Astrocyte (in vitro differentiated cells and primary cell): ENCODE measurements at regions not wholly inside any gene's neighbourhood (a gene's known extent, or its start where the extent isn't known, plus 50 kb on each side); places are given as distances from the start of the nearest gene placed in this dataset.
A peak's percentile ranks its signal among the peaks of the same experiment; 100 is the strongest.

ENCODE experiments used
- DNase-seq: peaks from one replicate; pipeline ENCODE4 v3.0.0-alpha.2; 2010; ENCODE audit warnings: low read depth
- FAIRE-seq: peaks from 2 replicates; lab custom pipeline; 2011; peaks lifted over from hg19 to GRCh38; lab: Jason Lieb, UNC
- H2AFZ ChIP-seq: 2 replicates; pipeline ENCODE4 v1.6.0; 2012; ENCODE audit warnings: low read depth, low read length, inconsistent platforms
- H3K27ac ChIP-seq: 2 replicates; pipeline ENCODE4 v1.5.1; 2011; ENCODE audit warnings: low read depth, low read length, inconsistent platforms
- H3K27me3 ChIP-seq: 2 replicates; pipeline ENCODE4 v1.6.0; 2011; ENCODE audit warnings: low read length, inconsistent platforms; ENCODE audit not compliant: insufficient read depth
- H3K36me3 ChIP-seq: 2 replicates; pipeline ENCODE4 v1.5.1; 2011; ENCODE audit warnings: low read length, inconsistent platforms; ENCODE audit not compliant: insufficient read depth
- H3K4me1 ChIP-seq: 2 replicates; pipeline ENCODE4 v1.5.1; 2011; ENCODE audit warnings: low read length, inconsistent platforms; ENCODE audit not compliant: insufficient read depth
- H3K4me2 ChIP-seq: 2 replicates; pipeline ENCODE4 v1.6.0; 2012; ENCODE audit warnings: low read length, inconsistent platforms
- H3K4me3 ChIP-seq: 2 replicates; pipeline ENCODE4 v1.5.1; 2011; ENCODE audit warnings: low read depth, mild to moderate bottlenecking, low read length, inconsistent platforms; ENCODE audit not compliant: insufficient read depth
- H3K79me2 ChIP-seq: 2 replicates; pipeline ENCODE4 v1.6.0; 2012; ENCODE audit warnings: mild to moderate bottlenecking, low read length, inconsistent platforms; ENCODE audit not compliant: insufficient read depth
- H3K9ac ChIP-seq: 2 replicates; pipeline ENCODE4 v1.6.0; 2012; ENCODE audit warnings: mild to moderate bottlenecking, low read length, inconsistent platforms
- H3K9me3 ChIP-seq: 2 replicates; pipeline ENCODE4 v1.5.1; 2012; ENCODE audit warnings: low read depth, mild to moderate bottlenecking, low read length, inconsistent platforms; ENCODE audit not compliant: insufficient read depth
- H4K20me1 ChIP-seq: 2 replicates; pipeline ENCODE4 v1.6.0; 2012; ENCODE audit warnings: low read length, inconsistent platforms; ENCODE audit not compliant: insufficient read depth
- H3K27ac Mint-ChIP-seq: one replicate; pipeline ENCODE4 v1.8.0; 2021; ENCODE audit warnings: mild to moderate bottlenecking, mixed read lengths; ENCODE audit not compliant: unreplicated experiment
- H3K27me3 Mint-ChIP-seq: one replicate; pipeline ENCODE4 v1.8.0; 2021; ENCODE audit warnings: low read depth, mixed read lengths; ENCODE audit not compliant: unreplicated experiment
- H3K36me3 Mint-ChIP-seq: one replicate; pipeline ENCODE4 v1.8.0; 2021; ENCODE audit warnings: low read depth, mixed read lengths; ENCODE audit not compliant: unreplicated experiment
- H3K4me1 Mint-ChIP-seq: one replicate; pipeline ENCODE4 v1.8.0; 2021; ENCODE audit warnings: low read depth, mixed read lengths; ENCODE audit not compliant: unreplicated experiment
- H3K4me3 Mint-ChIP-seq: one replicate; pipeline ENCODE4 v1.8.0; 2021; ENCODE audit warnings: mild to moderate bottlenecking, moderate library complexity, mixed read lengths; ENCODE audit not compliant: unreplicated experiment
- H3K9me3 Mint-ChIP-seq: one replicate; pipeline ENCODE4 v1.8.0; 2021; ENCODE audit warnings: mild to moderate bottlenecking, mixed read lengths; ENCODE audit not compliant: unreplicated experiment
- CTCF ChIP-seq: IDR thresholded peaks from 2 replicates; pipeline ENCODE4 v1.5.1; 2011; ENCODE audit warnings: low read depth, mild to moderate bottlenecking, inconsistent platforms, low read length, moderate library complexity; ENCODE audit not compliant: insufficient read depth
- EZH2 ChIP-seq: IDR thresholded peaks from 2 replicates; pipeline ENCODE4 v1.6.1; 2012; ENCODE audit warnings: mild to moderate bottlenecking, low read length, inconsistent platforms; ENCODE audit not compliant: insufficient read depth

GRCh38 chrX:45777366-45777765 is 576.7 kb upstream of the DIPK2B start:
- H3K27me3 ChIP-seq = no peaks in the 10 kb centered on the region
- no peak overlapping the region for H3K4me3 ChIP-seq
- H3K79me2 ChIP-seq = peaks cover 87% of the 10 kb centered on the region
- H3K4me1 ChIP-seq = peaks cover 33% of the 10 kb centered on the region
- H3K27me3 Mint-ChIP-seq = no peaks in the 10 kb centered on the region
- no peaks in the 10 kb centered on the region for H4K20me1 ChIP-seq
- H3K36me3 Mint-ChIP-seq = peaks cover 5% of the 10 kb centered on the region
- no peak overlapping the region for H3K27ac ChIP-seq
- no peaks in the 10 kb centered on the region for H3K9me3 Mint-ChIP-seq
- no peak overlapping the region for H3K9ac ChIP-seq
- no peaks in the 10 kb centered on the region for H3K9me3 ChIP-seq
- H3K4me1 Mint-ChIP-seq = peaks cover 71% of the 10 kb centered on the region
- no peak for TF ChIP-seq EZH2
- TF ChIP-seq CTCF = no peak
- no peak overlapping the region for H3K4me2 ChIP-seq
- H3K36me3 ChIP-seq = no peaks in the 10 kb centered on the region
- no peak overlapping the region for H2AFZ ChIP-seq
- no peak overlapping the region for H3K4me3 Mint-ChIP-seq
- peak; percentile 92 for FAIRE-seq
- no peak for DNase-seq
- no peak overlapping the region for H3K27ac Mint-ChIP-seq

- Histone ChIP-seq H3K27me3 (no peaks in the 10 kb centered on the region), H3K4me3 (peak overlapping the region; percentile 40), H3K36me3 (no peaks in the 10 kb centered on the region), H3K4me2 (peak overlapping the region; percentile 84), H3K4me1 (peaks cover 39% of the 10 kb centered on the region), H3K27ac (peak overlapping the region; percentile 91), H4K20me1 (no peaks in the 10 kb centered on the region), H3K9ac (peak overlapping the region; percentile 84), H3K79me2 (peaks cover 87% of the 10 kb centered on the region), H3K9me3 (no peaks in the 10 kb centered on the region), H2AFZ (no peak overlapping the region)
- Mint-ChIP-seq H3K27ac (peak overlapping the region; percentile 89), H3K4me3 (peak overlapping the region; percentile 72), H3K4me1 (peaks cover 73% of the 10 kb centered on the region), H3K9me3 (no peaks in the 10 kb centered on the region), H3K36me3 (peaks cover 5% of the 10 kb centered on the region), H3K27me3 (no peaks in the 10 kb centered on the region)
- DNase-seq (peak; percentile 79), FAIRE-seq (peak; percentile 100)
- TF ChIP-seq CTCF (no peak), EZH2 (no peak)
These were observed 574.8 kb upstream of the DIPK2B start for GRCh38 chrX:45775468-45775867.

- peaks cover 4% of the 10 kb centered on the region for H3K36me3 Mint-ChIP-seq
- peaks cover 68% of the 10 kb centered on the region for H3K4me1 Mint-ChIP-seq
- no peak for FAIRE-seq
- Histone ChIP-seq H3K36me3 (no peaks in the 10 kb centered on the region), H4K20me1 (no peaks in the 10 kb centered on the region), H3K27ac (peak overlapping the region; percentile 91), H3K4me3 (peak overlapping the region; percentile 40), H3K9ac (peak overlapping the region; percentile 84), H3K9me3 (no peaks in the 10 kb centered on the region), H3K27me3 (no peaks in the 10 kb centered on the region), H2AFZ (no peak overlapping the region), H3K79me2 (peaks cover 86% of the 10 kb centered on the region), H3K4me2 (peak overlapping the region; percentile 84), H3K4me1 (peaks cover 39% of the 10 kb centered on the region)
- no peaks in the 10 kb centered on the region for H3K9me3 Mint-ChIP-seq
- H3K27me3 Mint-ChIP-seq = no peaks in the 10 kb centered on the region
- peak overlapping the region; percentile 89 for H3K27ac Mint-ChIP-seq
- H3K4me3 Mint-ChIP-seq = peak overlapping the region; percentile 72
- TF ChIP-seq CTCF (no peak), EZH2 (no peak)
- DNase-seq = peak; percentile 85
These were observed 574.3 kb upstream of the DIPK2B start for GRCh38 chrX:45774961-45775360.
